Osteocyte (in vitro differentiated cells): ENCODE measurements at regions not wholly inside any gene's neighbourhood (a gene's known extent, or its start where the extent isn't known, plus 50 kb on each side); places are given as distances from the start of the nearest gene placed in this dataset.

Experiments used
- DNase-seq: peaks from one replicate; pipeline ENCODE4 v3.0.0; 2021; ENCODE audit warnings: mixed read lengths; ENCODE audit not compliant: unreplicated experiment; ENCODE audit errors: extremely low spot score
- H3K27ac Mint-ChIP-seq: one replicate; pipeline ENCODE4 v1.8.0; 2021; ENCODE audit warnings: mild to moderate bottlenecking, mixed read lengths; ENCODE audit not compliant: unreplicated experiment
- H3K27me3 Mint-ChIP-seq: one replicate; pipeline ENCODE4 v1.8.0; 2021; ENCODE audit warnings: mixed read lengths; ENCODE audit not compliant: unreplicated experiment
- H3K36me3 Mint-ChIP-seq: one replicate; pipeline ENCODE4 v1.8.0; 2021; ENCODE audit warnings: mixed read lengths; ENCODE audit not compliant: unreplicated experiment
- H3K4me1 Mint-ChIP-seq: one replicate; pipeline ENCODE4 v1.8.0; 2021; ENCODE audit warnings: mixed read lengths; ENCODE audit not compliant: unreplicated experiment
- H3K4me3 Mint-ChIP-seq: one replicate; pipeline ENCODE4 v1.8.0; 2021; ENCODE audit warnings: mild to moderate bottlenecking, moderate library complexity, mixed read lengths; ENCODE audit not compliant: unreplicated experiment
- H3K9me3 Mint-ChIP-seq: one replicate; pipeline ENCODE4 v1.8.0; 2021; ENCODE audit warnings: mixed read lengths; ENCODE audit not compliant: unreplicated experiment
- CTCF ChIP-seq: fragments of 200-600 bp; sonication (generic); IDR thresholded peaks from 2 replicates; pipeline ENCODE4 v1.5.0; 2021; ENCODE audit warnings: antibody characterized with exemption, mild to moderate bottlenecking, moderate library complexity

GRCh38 chr1:221335161-221336101 is 406.5 kb downstream of the DUSP10 start:
- no peaks in the 10 kb centered on the region for H3K4me1 Mint-ChIP-seq
- peaks cover 18% of the 10 kb centered on the region for H3K9me3 Mint-ChIP-seq
- H3K36me3 Mint-ChIP-seq, result no peaks in the 10 kb centered on the region
- DNase-seq, result no peak
- no peak overlapping the region for H3K4me3 Mint-ChIP-seq
- no peak overlapping the region for H3K27ac Mint-ChIP-seq
- no peaks in the 10 kb centered on the region for H3K27me3 Mint-ChIP-seq
- TF ChIP-seq CTCF, result no peak

GRCh38 chr1:221336126-221336525 is 405.8 kb downstream of the DUSP10 start:
- no peak overlapping the region for H3K4me3 Mint-ChIP-seq
- no peaks in the 10 kb centered on the region for H3K27me3 Mint-ChIP-seq
- TF ChIP-seq CTCF, result no peak
- no peaks in the 10 kb centered on the region for H3K4me1 Mint-ChIP-seq
- H3K9me3 Mint-ChIP-seq, result peaks cover 13% of the 10 kb centered on the region
- H3K27ac Mint-ChIP-seq, result no peak overlapping the region
- no peaks in the 10 kb centered on the region for H3K36me3 Mint-ChIP-seq
- DNase-seq, result no peak

GRCh38 chr1:221337106-221337505 is 404.8 kb downstream of the DUSP10 start:
- Mint-ChIP-seq H3K4me3 (no peak overlapping the region), H3K4me1 (no peaks in the 10 kb centered on the region), H3K27me3 (no peaks in the 10 kb centered on the region), H3K27ac (no peak overlapping the region), H3K36me3 (no peaks in the 10 kb centered on the region), H3K9me3 (peaks cover 7% of the 10 kb centered on the region)
- DNase-seq, result no peak
- no peak for TF ChIP-seq CTCF

- Mint-ChIP-seq H3K4me3 (no peak overlapping the region), H3K27ac (no peak overlapping the region), H3K27me3 (no peaks in the 10 kb centered on the region), H3K9me3 (no peaks in the 10 kb centered on the region), H3K4me1 (no peaks in the 10 kb centered on the region), H3K36me3 (no peaks in the 10 kb centered on the region)
- TF ChIP-seq CTCF, result no peak
- DNase-seq, result no peak
Observed at GRCh38 chr1:221343136-221343535, 398.8 kb downstream of the DUSP10 start.

- TF ChIP-seq CTCF, result no peak
- no peaks in the 10 kb centered on the region for H3K36me3 Mint-ChIP-seq
- no peaks in the 10 kb centered on the region for H3K4me1 Mint-ChIP-seq
- H3K27ac Mint-ChIP-seq, result no peak overlapping the region
- no peak overlapping the region for H3K4me3 Mint-ChIP-seq
- H3K9me3 Mint-ChIP-seq, result no peaks in the 10 kb centered on the region
- H3K27me3 Mint-ChIP-seq, result no peaks in the 10 kb centered on the region
- no peak for DNase-seq
Observed at GRCh38 chr1:221343607-221344006, 398.3 kb downstream of the DUSP10 start.
